Dendritic cell treated with granulocyte-macrophage colony-stimulating factor and Interleukin-4, amounts not matched to agents 40 ng/mL and 50 ng/mL, for 4 days (primary cell): ENCODE measurements at regions not wholly inside any gene's neighbourhood (a gene's known extent, or its start where the extent isn't known, plus 50 kb on each side); places are given as distances from the start of the nearest gene placed in this dataset.
"Not testable (repeated sequence)": the region's sequence is repeated elsewhere in the genome, so short reads cannot be mapped to it uniquely, and the experiment has no call there.

Experiments used
- H3K27ac Mint-ChIP-seq: one replicate; pipeline ENCODE4 v1.8.0; 2022; ENCODE audit warnings: mild to moderate bottlenecking, mixed read lengths
- H3K27me3 Mint-ChIP-seq: one replicate; pipeline ENCODE4 v1.8.0; 2022; ENCODE audit warnings: mild to moderate bottlenecking, mixed read lengths
- H3K36me3 Mint-ChIP-seq: one replicate; pipeline ENCODE4 v1.8.0; 2022; ENCODE audit warnings: low read depth, mixed read lengths
- H3K4me1 Mint-ChIP-seq: one replicate; pipeline ENCODE4 v1.8.0; 2022; ENCODE audit warnings: low read depth, mixed read lengths
- H3K4me3 Mint-ChIP-seq: one replicate; pipeline ENCODE4 v1.8.0; 2022; ENCODE audit warnings: mild to moderate bottlenecking, moderate library complexity, mixed read lengths
- H3K9me3 Mint-ChIP-seq: one replicate; pipeline ENCODE4 v1.8.0; 2022; ENCODE audit warnings: mixed read lengths
- intact Hi-C: fragments of 100-400 bp; cut with micrococcal nuclease; formaldehyde crosslinking; loops from one replicate; pipeline ENCODE4 v1.15.0; 2022

DNA sequence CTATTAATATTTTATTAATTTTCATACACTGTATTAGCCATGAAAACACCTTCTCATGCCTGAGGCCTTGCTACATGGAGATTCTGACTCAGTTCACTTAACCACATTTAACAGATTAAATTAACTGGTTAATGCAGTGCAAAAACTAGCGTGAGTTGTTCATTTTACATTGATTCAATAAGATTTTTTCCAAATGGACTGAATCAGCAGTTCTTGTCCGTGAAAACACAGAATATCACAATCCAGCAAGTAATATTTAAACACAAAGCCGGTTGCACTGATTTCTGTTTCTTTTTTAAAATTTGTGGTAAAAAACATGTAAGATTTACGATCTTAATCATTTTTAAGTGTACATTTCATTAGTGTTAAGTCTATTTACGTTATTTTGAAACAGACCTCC lies 118.2 kb upstream of the THUMPD2 start:
- intact Hi-C loops: no loop called here
- Mint-ChIP-seq H3K27ac (no peak overlapping the region), H3K27me3 (no peaks in the 10 kb centered on the region), H3K36me3 (no peaks in the 10 kb centered on the region), H3K4me3 (no peak overlapping the region), H3K9me3 (no peaks in the 10 kb centered on the region), H3K4me1 (no peaks in the 10 kb centered on the region)

DNA sequence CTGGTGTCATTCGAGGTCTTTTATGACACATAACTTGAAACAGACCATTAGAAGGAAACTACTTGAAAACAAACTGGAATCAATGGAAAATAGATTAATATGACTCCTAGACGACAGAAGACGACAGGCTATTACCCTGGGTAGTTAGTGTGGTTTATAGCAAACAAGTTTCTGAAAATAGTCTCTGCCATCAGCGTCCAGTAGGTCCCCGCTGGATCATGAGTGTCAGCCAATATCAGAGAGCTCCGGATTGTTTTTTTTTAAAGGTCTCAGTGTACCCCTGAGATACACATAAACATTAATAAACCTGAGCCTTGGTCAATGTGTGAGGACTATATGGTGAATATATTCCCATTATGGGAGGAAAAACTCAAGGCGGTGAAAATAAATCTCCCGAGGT lies 115.0 kb upstream of the THUMPD2 start:
- Mint-ChIP-seq H3K4me3 (no peak overlapping the region), H3K27me3 (no peaks in the 10 kb centered on the region), H3K4me1 (no peaks in the 10 kb centered on the region), H3K27ac (no peak overlapping the region), H3K9me3 (no peaks in the 10 kb centered on the region), H3K36me3 (no peaks in the 10 kb centered on the region)
- intact Hi-C loops: no loop called here

DNA sequence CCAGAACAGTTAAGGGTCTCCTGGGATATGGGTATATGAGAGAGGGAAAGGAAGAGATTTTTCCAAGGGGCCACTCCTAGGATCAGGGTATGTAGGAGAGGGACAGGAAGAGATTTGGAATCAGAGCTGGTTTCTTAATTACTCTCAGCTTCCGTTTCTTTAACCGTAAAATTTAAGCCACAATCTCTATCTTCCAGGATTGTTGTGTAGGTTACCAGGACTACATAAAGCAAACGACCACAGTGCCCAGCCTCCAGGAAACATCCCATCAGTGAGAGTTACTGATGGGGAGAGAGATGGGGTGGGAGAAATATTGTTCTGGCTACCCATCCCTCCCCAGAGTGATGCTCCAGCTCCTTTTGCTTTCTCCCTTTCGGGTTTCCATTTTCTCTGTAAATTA lies 114.6 kb upstream of the THUMPD2 start:
- Mint-ChIP-seq H3K27ac (no peak overlapping the region), H3K9me3 (no peaks in the 10 kb centered on the region), H3K4me3 (no peak overlapping the region), H3K27me3 (no peaks in the 10 kb centered on the region), H3K36me3 (no peaks in the 10 kb centered on the region), H3K4me1 (no peaks in the 10 kb centered on the region)
- intact Hi-C loops: no loop called here

DNA sequence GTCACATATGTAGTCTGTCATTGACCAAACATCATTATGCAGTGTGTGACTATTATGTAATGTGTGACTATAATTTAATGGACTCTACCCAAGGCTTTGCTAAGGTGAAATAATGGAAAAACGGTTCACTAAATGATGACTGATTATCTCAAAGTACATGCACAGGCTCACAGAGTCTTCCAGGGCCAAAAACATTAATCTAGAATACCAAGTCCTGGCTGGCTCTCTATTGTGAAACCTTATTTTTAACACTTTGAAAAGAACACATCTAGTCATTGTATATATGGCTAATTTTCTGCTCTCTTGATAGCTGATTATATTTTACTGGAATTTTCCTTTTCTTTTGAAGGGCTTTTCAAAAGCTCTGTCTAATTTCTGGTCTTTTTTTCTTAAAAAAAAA lies 102.9 kb upstream of the THUMPD2 start:
- Mint-ChIP-seq H3K36me3 (no peaks in the 10 kb centered on the region), H3K9me3 (peaks cover 8% of the 10 kb centered on the region)
- intact Hi-C loops: no loop called here

DNA sequence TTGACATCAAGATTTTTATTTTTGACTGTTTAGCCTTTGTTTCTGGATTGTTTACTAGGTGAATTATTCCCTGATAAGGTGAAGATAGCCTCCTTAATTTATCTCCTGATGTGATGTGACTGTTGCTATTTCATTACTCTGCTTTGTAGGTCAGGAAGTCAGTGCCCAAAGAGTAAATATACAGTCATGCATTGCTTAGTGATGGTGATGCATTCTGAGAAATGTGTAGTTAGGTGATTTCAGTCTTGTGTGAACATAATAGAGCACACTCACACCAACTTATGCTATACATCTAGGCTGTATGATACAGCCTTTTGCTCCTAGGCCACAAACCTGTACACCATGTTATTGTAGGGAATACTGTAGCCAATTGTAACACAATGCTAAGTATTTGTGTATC lies 102.4 kb upstream of the THUMPD2 start:
- Mint-ChIP-seq H3K4me3 (no peak overlapping the region), H3K9me3 (peaks cover 8% of the 10 kb centered on the region), H3K27me3 (no peaks in the 10 kb centered on the region), H3K36me3 (no peaks in the 10 kb centered on the region), H3K4me1 (no peaks in the 10 kb centered on the region), H3K27ac (no peak overlapping the region)
- intact Hi-C loops: no loop called here

More for the DNA sequence above, 102.9 kb upstream of the THUMPD2 start:
- Mint-ChIP-seq H3K4me3 (no peak overlapping the region), H3K27me3 (no peaks in the 10 kb centered on the region), H3K27ac (no peak overlapping the region), H3K4me1 (no peaks in the 10 kb centered on the region)

DNA sequence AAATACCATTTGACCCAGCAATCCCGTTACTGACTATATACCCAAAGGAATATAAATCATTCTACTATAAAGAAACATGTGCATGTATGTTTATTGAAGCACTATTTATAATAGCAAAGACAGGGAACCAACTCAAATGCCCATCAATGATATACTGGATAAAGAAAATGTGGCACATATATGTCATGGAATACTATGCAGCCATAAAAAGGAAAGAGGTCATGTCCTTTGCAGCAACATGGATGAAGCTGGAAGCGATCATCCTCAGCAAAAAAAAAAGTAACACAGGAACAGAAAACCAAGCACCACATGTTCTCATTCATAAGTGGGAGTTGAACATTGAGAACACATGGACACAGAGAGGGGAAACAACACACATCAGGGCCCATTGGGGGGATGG lies 99.9 kb upstream of the THUMPD2 start:
- H3K4me1 Mint-ChIP-seq, H3K27me3 Mint-ChIP-seq, H3K4me3 Mint-ChIP-seq, H3K36me3 Mint-ChIP-seq, H3K9me3 Mint-ChIP-seq, intact Hi-C loops, H3K27ac Mint-ChIP-seq: not testable (repeated sequence)

DNA sequence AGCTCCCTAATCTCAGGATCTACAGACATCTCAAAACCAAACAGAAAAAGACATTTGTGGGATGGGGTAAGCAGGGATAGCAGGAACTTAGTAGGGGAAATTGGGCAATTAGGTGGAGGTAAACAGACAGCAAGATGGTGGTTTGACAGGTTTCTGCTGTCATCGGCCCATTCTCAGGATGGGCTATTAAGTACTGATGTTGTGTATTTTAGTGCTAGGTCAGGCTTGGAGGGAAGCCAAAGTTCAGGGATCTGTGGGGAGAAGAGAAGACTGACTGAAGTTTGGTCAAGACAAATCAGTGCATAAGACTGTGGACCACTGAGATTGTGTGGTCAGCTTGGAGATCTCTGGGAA lies 96.8 kb upstream of the THUMPD2 start:
- Mint-ChIP-seq H3K36me3 (no peaks in the 10 kb centered on the region), H3K4me1 (no peaks in the 10 kb centered on the region), H3K9me3 (peaks cover 8% of the 10 kb centered on the region), H3K27ac (no peak overlapping the region), H3K4me3 (no peak overlapping the region), H3K27me3 (no peaks in the 10 kb centered on the region)
- intact Hi-C loops: no loop called here

DNA sequence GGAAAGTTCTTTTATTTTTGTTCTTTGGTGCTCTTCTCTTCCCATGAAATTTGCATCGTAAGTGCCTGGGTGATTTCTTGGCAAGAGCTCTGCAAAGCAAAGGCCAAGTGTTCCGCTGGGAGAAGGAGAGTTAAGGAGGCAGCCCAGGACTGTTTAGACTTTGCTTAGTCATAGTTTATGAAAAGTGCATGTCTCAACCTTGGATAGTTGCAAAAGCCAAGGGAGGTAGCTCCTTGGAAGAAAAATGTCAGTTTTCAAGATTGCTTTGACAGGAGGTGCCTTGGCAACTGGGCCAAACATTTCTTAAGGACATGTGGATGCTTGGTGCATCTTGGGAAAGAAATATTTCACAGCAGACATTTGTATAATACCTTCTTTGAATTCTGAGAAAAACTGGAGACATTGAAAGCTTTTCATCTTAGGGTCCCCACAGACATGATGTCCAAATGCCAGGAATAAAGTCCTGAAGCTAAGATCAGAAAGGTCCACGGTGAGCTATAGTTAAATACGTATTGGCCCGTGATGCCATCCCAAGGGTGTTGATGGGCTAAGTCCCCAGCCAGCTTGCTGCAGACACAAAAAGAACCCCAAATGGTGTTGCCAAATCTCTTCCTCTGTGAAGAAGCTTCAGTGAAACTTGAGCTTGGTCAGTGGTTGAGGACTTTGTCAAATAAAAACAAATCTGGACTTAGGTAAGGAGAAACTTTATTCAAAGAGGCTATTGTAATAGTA lies 96.3 kb upstream of the THUMPD2 start:
- H3K4me3 Mint-ChIP-seq: no peak overlapping the region
- H3K27me3 Mint-ChIP-seq: no peaks in the 10 kb centered on the region
- no peak overlapping the region for H3K27ac Mint-ChIP-seq
- peaks cover 6% of the 10 kb centered on the region for H3K9me3 Mint-ChIP-seq
- H3K4me1 Mint-ChIP-seq: no peaks in the 10 kb centered on the region
- no peaks in the 10 kb centered on the region for H3K36me3 Mint-ChIP-seq
- intact Hi-C loops: no loop called here

DNA sequence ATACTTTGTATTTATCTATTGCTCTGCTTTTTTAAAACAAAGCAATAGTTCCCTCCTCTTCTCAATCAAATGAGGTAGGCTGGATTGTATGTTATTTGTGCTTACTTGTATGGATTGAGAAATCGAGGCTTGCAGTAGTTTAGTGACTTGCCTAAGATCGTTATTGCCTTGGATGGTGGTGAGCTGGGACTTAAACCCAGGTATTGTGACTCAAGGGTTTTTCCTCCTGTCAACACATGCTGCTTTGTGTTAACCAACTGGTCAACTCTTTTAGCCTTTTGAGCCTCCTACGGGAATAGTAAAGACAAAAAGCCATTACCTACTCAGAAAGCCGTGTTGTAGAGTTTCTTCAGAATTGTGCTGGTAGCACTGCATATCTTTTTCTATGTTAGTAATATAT lies 95.2 kb upstream of the THUMPD2 start:
- no peaks in the 10 kb centered on the region for H3K9me3 Mint-ChIP-seq
- intact Hi-C loops: no loop called here
- H3K27me3 Mint-ChIP-seq: no peaks in the 10 kb centered on the region
- no peak overlapping the region for H3K4me3 Mint-ChIP-seq
- H3K4me1 Mint-ChIP-seq: peaks cover 1% of the 10 kb centered on the region
- H3K36me3 Mint-ChIP-seq: no peaks in the 10 kb centered on the region
- H3K27ac Mint-ChIP-seq: no peak overlapping the region

DNA sequence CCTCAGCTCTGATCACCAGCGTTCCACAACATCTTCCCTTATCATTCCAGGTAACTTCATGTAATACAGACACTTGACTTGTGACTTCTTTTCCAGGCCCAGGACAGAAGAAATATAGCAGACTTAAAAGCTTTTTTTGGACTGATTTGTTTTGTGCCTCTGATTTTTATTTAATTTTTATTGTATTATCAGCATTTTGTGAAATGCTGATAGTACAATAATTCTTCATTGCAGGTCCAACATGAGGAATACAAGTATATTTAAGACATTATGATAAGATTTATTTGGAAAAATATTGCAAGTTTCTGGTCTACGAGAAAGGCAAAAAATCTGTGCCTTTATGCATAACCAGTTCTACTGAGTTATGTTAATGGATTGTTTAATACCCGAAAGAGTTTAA lies 94.5 kb upstream of the THUMPD2 start:
- H3K27me3 Mint-ChIP-seq: no peaks in the 10 kb centered on the region
- H3K4me1 Mint-ChIP-seq: peaks cover 6% of the 10 kb centered on the region
- no peak overlapping the region for H3K27ac Mint-ChIP-seq
- intact Hi-C loops: no loop called here
- H3K36me3 Mint-ChIP-seq: no peaks in the 10 kb centered on the region
- H3K4me3 Mint-ChIP-seq: no peak overlapping the region
- H3K9me3 Mint-ChIP-seq: no peaks in the 10 kb centered on the region

DNA sequence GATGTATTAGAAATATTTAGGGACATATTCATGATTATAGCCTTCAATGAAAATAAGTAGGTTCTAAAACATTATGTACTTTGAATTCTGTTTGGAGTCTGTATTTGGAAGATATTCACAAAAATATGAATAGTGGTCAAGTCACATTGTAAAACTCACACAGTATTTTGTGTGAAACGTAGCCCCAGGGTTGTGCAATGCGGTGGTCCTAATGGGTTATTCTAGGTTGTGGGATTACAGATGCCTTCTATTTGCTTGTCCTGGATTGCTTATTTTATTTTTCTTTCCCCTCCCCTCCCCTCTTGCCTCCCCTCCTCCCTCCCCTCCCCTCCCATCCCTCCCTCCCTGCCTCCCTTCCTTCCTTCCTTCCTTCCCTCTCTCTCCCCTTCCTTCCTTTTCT lies 93.7 kb upstream of the THUMPD2 start:
- Mint-ChIP-seq H3K4me3 (no peak overlapping the region), H3K36me3 (no peaks in the 10 kb centered on the region), H3K9me3 (no peaks in the 10 kb centered on the region), H3K27ac (no peak overlapping the region), H3K27me3 (no peaks in the 10 kb centered on the region), H3K4me1 (peaks cover 6% of the 10 kb centered on the region)
- intact Hi-C loops: no loop called here

DNA sequence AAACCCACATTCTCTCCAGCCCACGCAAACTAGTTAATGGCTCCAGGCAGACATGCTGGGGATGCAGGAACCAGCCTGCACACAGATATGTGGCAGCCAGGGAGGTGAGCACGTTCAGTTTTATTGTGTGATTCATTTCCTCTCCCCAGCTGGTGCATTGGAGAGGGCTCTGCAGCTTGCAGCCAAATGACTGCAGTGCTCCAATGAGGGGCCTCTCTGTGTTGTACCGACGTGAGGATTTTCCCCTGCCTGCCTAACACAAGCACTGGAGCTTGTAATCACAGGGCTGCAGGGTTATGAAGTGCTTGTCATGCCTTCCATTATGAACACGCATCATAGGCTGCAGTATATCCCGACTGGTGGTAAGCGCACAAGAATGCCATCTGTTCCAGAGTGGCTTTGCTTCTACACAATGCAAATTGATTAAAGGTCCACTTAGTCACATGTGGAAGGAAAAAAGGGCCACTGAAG lies 92.3 kb upstream of the THUMPD2 start:
- intact Hi-C loops: no loop called here
- H3K27me3 Mint-ChIP-seq: no peaks in the 10 kb centered on the region
- no peaks in the 10 kb centered on the region for H3K9me3 Mint-ChIP-seq
- H3K4me1 Mint-ChIP-seq: peaks cover 6% of the 10 kb centered on the region
- no peaks in the 10 kb centered on the region for H3K36me3 Mint-ChIP-seq
- H3K4me3 Mint-ChIP-seq: no peak overlapping the region
- no peak overlapping the region for H3K27ac Mint-ChIP-seq

DNA sequence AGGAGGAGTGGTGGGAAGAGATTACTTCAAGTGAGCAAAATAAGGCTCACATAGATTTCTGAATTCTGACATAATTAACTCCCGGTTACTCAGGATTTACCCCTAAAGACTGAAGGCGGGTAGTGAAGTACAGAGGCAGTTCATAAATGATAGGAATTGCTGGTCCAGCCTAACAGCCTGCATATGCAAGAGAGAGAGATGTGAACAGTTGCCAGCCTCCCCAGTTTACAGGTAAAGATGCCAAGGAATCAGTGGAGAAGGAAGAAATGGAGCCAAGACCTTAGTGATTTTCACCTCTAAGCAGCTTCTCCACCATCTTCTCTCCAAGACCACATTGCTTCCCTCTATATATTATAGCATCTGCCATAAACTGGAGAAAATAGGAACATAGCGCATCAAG lies 91.8 kb upstream of the THUMPD2 start:
- Mint-ChIP-seq H3K9me3 (no peaks in the 10 kb centered on the region), H3K27ac (no peak overlapping the region), H3K4me1 (peaks cover 6% of the 10 kb centered on the region), H3K27me3 (no peaks in the 10 kb centered on the region), H3K36me3 (no peaks in the 10 kb centered on the region), H3K4me3 (no peak overlapping the region)
- intact Hi-C loops: no loop called here

DNA sequence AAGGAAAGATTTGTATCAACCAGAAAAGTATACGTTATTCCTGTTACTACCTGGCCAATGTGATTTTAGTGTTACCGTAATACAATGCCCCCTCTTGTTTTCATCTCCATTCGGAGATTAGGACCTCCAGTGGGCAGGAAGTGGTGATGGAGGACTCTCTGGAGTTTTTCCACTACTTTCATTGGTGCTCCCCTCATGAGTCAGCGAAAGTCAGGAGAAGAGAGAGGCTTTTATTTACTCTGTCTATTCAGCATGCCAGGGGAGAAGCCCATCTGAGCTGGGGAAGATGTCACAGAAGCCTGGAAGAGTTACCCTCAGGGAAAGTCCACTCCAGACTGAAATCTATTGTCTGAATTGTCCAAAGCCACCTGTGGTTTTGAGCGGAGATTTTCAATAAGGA lies 88.2 kb upstream of the THUMPD2 start:
- Mint-ChIP-seq H3K27me3 (no peaks in the 10 kb centered on the region), H3K9me3 (peaks cover 11% of the 10 kb centered on the region), H3K4me3 (no peak overlapping the region), H3K4me1 (peaks cover 6% of the 10 kb centered on the region), H3K27ac (no peak overlapping the region), H3K36me3 (no peaks in the 10 kb centered on the region)
- intact Hi-C loops: no loop called here

DNA sequence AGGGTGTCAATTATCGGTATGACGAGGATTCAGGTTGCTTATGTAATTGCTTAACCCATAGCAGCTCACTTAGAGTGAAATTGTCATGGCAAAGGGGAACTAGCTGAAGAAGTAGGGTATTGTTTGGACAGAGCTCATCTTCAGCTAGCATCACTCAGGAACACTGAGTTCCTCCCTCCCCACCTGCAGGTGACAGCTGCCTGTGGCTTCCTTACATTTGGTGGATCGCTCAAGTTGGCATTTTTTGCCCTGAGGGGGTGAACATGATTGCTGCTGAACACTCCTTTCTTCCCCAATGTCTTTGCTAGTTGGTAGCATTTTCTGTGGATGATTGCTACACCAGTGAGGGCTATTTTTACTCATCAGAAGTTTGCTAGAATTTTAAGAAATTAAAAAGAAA lies 86.7 kb upstream of the THUMPD2 start:
- Mint-ChIP-seq H3K27ac (no peak overlapping the region), H3K9me3 (peaks cover 11% of the 10 kb centered on the region), H3K4me3 (no peak overlapping the region), H3K27me3 (no peaks in the 10 kb centered on the region), H3K36me3 (no peaks in the 10 kb centered on the region), H3K4me1 (peaks cover 6% of the 10 kb centered on the region)
- intact Hi-C loops: no loop called here
